Loucy (cell line): ENCODE measurements at regions not wholly inside any gene's neighbourhood (a gene's known extent, or its start where the extent isn't known, plus 50 kb on each side); places are given as distances from the start of the nearest gene placed in this dataset.

Source experiments
- CTCF ChIP-seq: fragments of 200-600 bp; sonication (generic); conservative IDR thresholded peaks from 2 replicates; pipeline ENCODE4 v1.5.1; 2014; ENCODE audit warnings: mild to moderate bottlenecking, antibody characterized with exemption, low read length
- EZH2phosphoT487 ChIP-seq: fragments of 200-600 bp; IDR thresholded peaks from 2 replicates; pipeline ENCODE4 v1.6.1; 2018; ENCODE audit warnings: antibody characterized with exemption, mild to moderate bottlenecking, moderate library complexity, borderline replicate concordance

- no peak for TF ChIP-seq CTCF
- TF ChIP-seq EZH2phosphoT487: no peak
Observed at GRCh38 chr6:41443616-41444525, 102.3 kb upstream of the FOXP4 start.
